C4-2B (cell line): ENCODE measurements at regions not wholly inside any gene's neighbourhood (a gene's known extent, or its start where the extent isn't known, plus 50 kb on each side); places are given as distances from the start of the nearest gene placed in this dataset.

Experiments used
- CTCF ChIP-seq: fragments of 450-650 bp; conservative IDR thresholded peaks from 2 replicates; pipeline ENCODE4 v1.5.1; 2017; ENCODE audit warnings: mild to moderate bottlenecking
- ZFX ChIP-seq: fragments of 450-650 bp; IDR thresholded peaks from 2 replicates; pipeline ENCODE4 v1.6.1; 2017

GRCh38 chr7:159200421-159200820 is 55.8 kb upstream of the VIPR2 start:
- TF ChIP-seq CTCF, result no peak
- TF ChIP-seq ZFX, result no peak
